ENCODE measurements at regions not wholly inside any gene's neighbourhood (a gene's known extent, or its start where the extent isn't known, plus 50 kb on each side); places are given as distances from the start of the nearest gene placed in this dataset.
A peak's percentile ranks its signal among the peaks of the same experiment; 100 is the strongest.
"Not testable (repeated sequence)": the region's sequence is repeated elsewhere in the genome, so short reads cannot be mapped to it uniquely, and the experiment has no call there.

GRCh38 chr3:160098926-160099626 lies 110.4 kb downstream of the IL12A start:
- Histone ChIP-seq H3K27me3 (no peaks in the 10 kb centered on the region), H3K4me1 (no peaks in the 10 kb centered on the region), H3K9me3 (no peaks in the 10 kb centered on the region), H3K4me3 (ENCODE audit: low read depth, low read length) (no peak overlapping the region), H3K36me3 (no peaks in the 10 kb centered on the region)
- DNase-seq = no peak
- no peak for TF ChIP-seq CTCF (IDR thresholded peaks at IDR 0.05; ENCODE audit: low read depth, low read length)

- Histone ChIP-seq H3K36me3 (no peaks in the 10 kb centered on the region), H3K27me3 (no peaks in the 10 kb centered on the region), H3K4me1 (no peaks in the 10 kb centered on the region), H3K4me3 (ENCODE audit: low read depth, low read length) (no peak overlapping the region), H3K9me3 (no peaks in the 10 kb centered on the region)
- no peak for DNase-seq
- TF ChIP-seq CTCF (IDR thresholded peaks at IDR 0.05; ENCODE audit: low read depth, low read length) = no peak
Measured at GRCh38 chr3:160099834-160100233, 111.2 kb downstream of the IL12A start.

GRCh38 chr3:160100610-160101009 lies 112.0 kb downstream of the IL12A start:
- Histone ChIP-seq H3K4me1 (no peaks in the 10 kb centered on the region), H3K36me3 (no peaks in the 10 kb centered on the region), H3K9me3 (no peaks in the 10 kb centered on the region), H3K4me3 (ENCODE audit: low read depth, low read length) (no peak overlapping the region), H3K27me3 (no peaks in the 10 kb centered on the region)
- no peak for DNase-seq
- TF ChIP-seq CTCF (IDR thresholded peaks at IDR 0.05; ENCODE audit: low read depth, low read length) = no peak

- not testable (repeated sequence) for H3K4me1 ChIP-seq
- DNase-seq = peak; percentile 16
Measured at GRCh38 chr3:160102001-160102400, 113.4 kb downstream of the IL12A start.

GRCh38 chr3:160103397-160103796 lies 114.8 kb downstream of the IL12A start:
- TF ChIP-seq CTCF (IDR thresholded peaks at IDR 0.05; ENCODE audit: low read depth, low read length) = no peak
- DNase-seq = no peak
- no peaks in the 10 kb centered on the region for H3K27me3 ChIP-seq
- no peak overlapping the region for H3K4me3 ChIP-seq (ENCODE audit: low read depth, low read length)
- no peaks in the 10 kb centered on the region for H3K36me3 ChIP-seq
- H3K9me3 ChIP-seq = no peaks in the 10 kb centered on the region
- no peaks in the 10 kb centered on the region for H3K4me1 ChIP-seq

More at GRCh38 chr3:160102001-160102400, 113.4 kb downstream of the IL12A start:
- H3K4me3 ChIP-seq (ENCODE audit: low read depth, low read length); H3K27me3 ChIP-seq; H3K9me3 ChIP-seq; H3K36me3 ChIP-seq: not testable (repeated sequence)

- no peaks in the 10 kb centered on the region for H3K9me3 ChIP-seq
- no peak overlapping the region for H3K4me3 ChIP-seq (ENCODE audit: low read depth, low read length)
- no peaks in the 10 kb centered on the region for H3K4me1 ChIP-seq
- no peaks in the 10 kb centered on the region for H3K36me3 ChIP-seq
- TF ChIP-seq CTCF (IDR thresholded peaks at IDR 0.05; ENCODE audit: low read depth, low read length) = no peak
- H3K27me3 ChIP-seq = no peaks in the 10 kb centered on the region
- no peak for DNase-seq
Measured at GRCh38 chr3:160105907-160106584, 117.4 kb downstream of the IL12A start.

Data from BE2C (cell line).